ENCODE measurements at regions not wholly inside any gene's neighbourhood (a gene's known extent, or its start where the extent isn't known, plus 50 kb on each side); places are given as distances from the start of the nearest gene placed in this dataset.

- H3K27me3 ChIP-seq (ENCODE audit: control insufficient read depth in 1 of 2, insufficient read depth in 2 of 2, low read length in 2 of 2) = no peaks in the 10 kb centered on the region
- WGBS, 2 donors = 52 to 53% methylated on average over 7 of the region's 7 CpGs
- no peaks in the 10 kb centered on the region for H3K4me1 ChIP-seq (ENCODE audit: control insufficient read depth in 2 of 2, insufficient read depth in 2 of 2, low read length in 1 of 2)
- no peaks in the 10 kb centered on the region for H3K36me3 ChIP-seq (ENCODE audit: control insufficient read depth in 2 of 2, insufficient read depth in 2 of 2, low read length in 1 of 2)
- no peak overlapping the region for H3K27ac ChIP-seq (ENCODE audit: low read depth in 2 of 2, low read length in 1 of 2)
- H3K9me3 ChIP-seq (ENCODE audit: control insufficient read depth in 2 of 2, insufficient read depth in 1 of 2, low read depth in 1 of 2, low read length in 1 of 2) = no peaks in the 10 kb centered on the region
- H3K4me3 ChIP-seq (ENCODE audit: low read depth in 1 of 2, low read length in 2 of 2) = no peak overlapping the region
These were observed 448.9 kb downstream of the MED10 start for GRCh38 chr5:5929291-5930020.

DNA sequence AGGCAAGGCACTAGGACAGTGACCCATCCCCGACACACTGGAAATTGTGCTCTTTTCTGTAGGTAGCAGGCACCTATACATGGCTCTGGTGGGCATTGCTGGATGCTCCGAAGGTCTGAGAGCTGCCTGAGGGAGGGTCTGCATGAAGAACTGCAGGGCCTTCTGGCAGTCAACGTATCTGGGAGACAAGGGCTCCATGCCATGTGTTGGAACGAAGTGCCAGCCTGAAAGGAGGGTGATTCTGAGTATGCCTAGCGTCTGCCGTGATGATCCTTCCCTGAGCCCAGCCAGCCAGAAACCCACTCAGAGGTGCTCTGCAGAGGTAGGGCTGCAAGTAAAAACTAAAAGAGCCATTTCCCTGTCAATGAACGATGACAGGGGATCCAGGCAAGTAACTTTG, 453.2 kb downstream of the MED10 start:
- WGBS, 2 donors = 79 to 85% methylated on average over 7 of the region's 7 CpGs
- H3K27me3 ChIP-seq (ENCODE audit: control insufficient read depth in 1 of 2, insufficient read depth in 2 of 2, low read length in 2 of 2) = no peaks in the 10 kb centered on the region
- no peak overlapping the region for H3K27ac ChIP-seq (ENCODE audit: low read depth in 2 of 2, low read length in 1 of 2)
- no peaks in the 10 kb centered on the region for H3K4me1 ChIP-seq (ENCODE audit: control insufficient read depth in 2 of 2, insufficient read depth in 2 of 2, low read length in 1 of 2)
- no peaks in the 10 kb centered on the region for H3K36me3 ChIP-seq (ENCODE audit: control insufficient read depth in 2 of 2, insufficient read depth in 2 of 2, low read length in 1 of 2)
- no peak overlapping the region for H3K4me3 ChIP-seq (ENCODE audit: low read depth in 1 of 2, low read length in 2 of 2)
- no peaks in the 10 kb centered on the region for H3K9me3 ChIP-seq (ENCODE audit: control insufficient read depth in 2 of 2, insufficient read depth in 1 of 2, low read depth in 1 of 2, low read length in 1 of 2)

GRCh38 chr5:5919411-5919810, 458.9 kb downstream of the MED10 start:
- H3K27me3 ChIP-seq (ENCODE audit: control insufficient read depth in 1 of 2, insufficient read depth in 2 of 2, low read length in 2 of 2) = no peaks in the 10 kb centered on the region
- no peaks in the 10 kb centered on the region for H3K36me3 ChIP-seq (ENCODE audit: control insufficient read depth in 2 of 2, insufficient read depth in 2 of 2, low read length in 1 of 2)
- H3K4me3 ChIP-seq (ENCODE audit: low read depth in 1 of 2, low read length in 2 of 2) = no peak overlapping the region
- no peaks in the 10 kb centered on the region for H3K4me1 ChIP-seq (ENCODE audit: control insufficient read depth in 2 of 2, insufficient read depth in 2 of 2, low read length in 1 of 2)
- no peak overlapping the region for H3K27ac ChIP-seq (ENCODE audit: low read depth in 2 of 2, low read length in 1 of 2)
- WGBS, 2 donors = 39% methylated on average over 2 of the region's 2 CpGs
- peaks cover 0 to 3% of the 10 kb centered on the region in 2 donors for H3K9me3 ChIP-seq (ENCODE audit: control insufficient read depth in 2 of 2, insufficient read depth in 1 of 2, low read depth in 1 of 2, low read length in 1 of 2)

GRCh38 chr5:5906778-5907177, 471.6 kb downstream of the MED10 start:
- Histone ChIP-seq H3K4me3 (ENCODE audit: low read depth in 1 of 2, low read length in 2 of 2) (no peak overlapping the region), H3K27me3 (ENCODE audit: control insufficient read depth in 1 of 2, insufficient read depth in 2 of 2, low read length in 2 of 2) (no peaks in the 10 kb centered on the region), H3K4me1 (ENCODE audit: control insufficient read depth in 2 of 2, insufficient read depth in 2 of 2, low read length in 1 of 2) (no peaks in the 10 kb centered on the region), H3K36me3 (ENCODE audit: control insufficient read depth in 2 of 2, insufficient read depth in 2 of 2, low read length in 1 of 2) (no peaks in the 10 kb centered on the region), H3K9me3 (ENCODE audit: control insufficient read depth in 2 of 2, insufficient read depth in 1 of 2, low read depth in 1 of 2, low read length in 1 of 2) (no peaks in the 10 kb centered on the region), H3K27ac (ENCODE audit: low read depth in 2 of 2, low read length in 1 of 2) (no peak overlapping the region)
- WGBS, 2 donors = 84 to 85% methylated on average over 3 of the region's 3 CpGs

DNA sequence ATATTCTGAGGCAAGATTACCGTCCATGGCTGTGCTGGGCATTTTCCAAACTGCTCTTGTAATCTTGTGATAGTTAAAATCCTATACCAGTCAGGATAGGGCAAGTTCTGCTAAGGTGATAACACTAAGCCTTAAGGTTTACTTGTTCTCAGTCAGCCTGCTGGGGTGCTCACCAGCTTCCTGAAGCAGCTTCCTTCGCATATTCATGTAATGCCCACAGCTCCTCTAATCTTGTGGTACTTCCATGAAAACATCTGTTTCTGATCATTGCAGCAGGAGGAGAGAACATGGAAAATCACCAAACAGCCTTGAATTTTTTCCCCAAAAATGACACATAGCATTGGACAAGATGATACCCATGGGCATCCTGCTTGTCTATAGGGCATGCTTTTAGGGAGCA, 473.2 kb downstream of the MED10 start:
- H3K36me3 ChIP-seq (ENCODE audit: control insufficient read depth in 2 of 2, insufficient read depth in 2 of 2, low read length in 1 of 2) = no peaks in the 10 kb centered on the region
- no peak overlapping the region for H3K27ac ChIP-seq (ENCODE audit: low read depth in 2 of 2, low read length in 1 of 2)
- 76 to 79% methylated on average over 2 of the region's 2 CpGs for WGBS, 2 donors
- no peaks in the 10 kb centered on the region for H3K27me3 ChIP-seq (ENCODE audit: control insufficient read depth in 1 of 2, insufficient read depth in 2 of 2, low read length in 2 of 2)
- no peaks in the 10 kb centered on the region for H3K4me1 ChIP-seq (ENCODE audit: control insufficient read depth in 2 of 2, insufficient read depth in 2 of 2, low read length in 1 of 2)
- no peaks in the 10 kb centered on the region for H3K9me3 ChIP-seq (ENCODE audit: control insufficient read depth in 2 of 2, insufficient read depth in 1 of 2, low read depth in 1 of 2, low read length in 1 of 2)
- no peak overlapping the region for H3K4me3 ChIP-seq (ENCODE audit: low read depth in 1 of 2, low read length in 2 of 2)

DNA sequence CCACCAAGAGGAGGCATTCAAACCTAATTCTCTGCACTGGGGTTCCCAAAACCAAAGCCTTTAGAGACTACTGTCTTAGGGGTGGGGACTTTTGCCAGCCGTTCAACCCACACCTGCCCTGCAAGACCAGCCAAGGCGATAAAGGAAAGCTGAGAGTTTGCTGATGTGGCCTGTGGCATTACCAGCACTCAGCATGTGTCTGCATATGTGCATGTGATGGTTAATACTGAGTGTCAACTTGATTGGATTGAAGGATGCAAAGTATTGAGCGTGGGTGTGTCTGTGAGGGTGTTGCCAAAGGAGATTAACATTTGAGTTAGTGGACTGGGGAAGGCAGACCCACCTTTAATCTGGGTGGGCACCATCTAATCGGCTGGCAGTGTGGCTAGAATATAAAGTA, 474.2 kb downstream of the MED10 start:
- Histone ChIP-seq H3K4me3 (ENCODE audit: low read depth in 1 of 2, low read length in 2 of 2) (no peak overlapping the region), H3K9me3 (ENCODE audit: control insufficient read depth in 2 of 2, insufficient read depth in 1 of 2, low read depth in 1 of 2, low read length in 1 of 2) (no peaks in the 10 kb centered on the region), H3K27ac (ENCODE audit: low read depth in 2 of 2, low read length in 1 of 2) (no peak overlapping the region), H3K27me3 (ENCODE audit: control insufficient read depth in 1 of 2, insufficient read depth in 2 of 2, low read length in 2 of 2) (no peaks in the 10 kb centered on the region), H3K4me1 (ENCODE audit: control insufficient read depth in 2 of 2, insufficient read depth in 2 of 2, low read length in 1 of 2) (no peaks in the 10 kb centered on the region), H3K36me3 (ENCODE audit: control insufficient read depth in 2 of 2, insufficient read depth in 2 of 2, low read length in 1 of 2) (no peaks in the 10 kb centered on the region)
- 63 to 70% methylated on average over 4 of the region's 4 CpGs for whole genome bisulfite sequencing, 2 donors

- Histone ChIP-seq H3K4me1 (ENCODE audit: control insufficient read depth in 2 of 2, insufficient read depth in 2 of 2, low read length in 1 of 2) (no peaks in the 10 kb centered on the region), H3K27me3 (ENCODE audit: control insufficient read depth in 1 of 2, insufficient read depth in 2 of 2, low read length in 2 of 2) (no peaks in the 10 kb centered on the region), H3K9me3 (ENCODE audit: control insufficient read depth in 2 of 2, insufficient read depth in 1 of 2, low read depth in 1 of 2, low read length in 1 of 2) (no peaks in the 10 kb centered on the region), H3K4me3 (ENCODE audit: low read depth in 1 of 2, low read length in 2 of 2) (no peak overlapping the region), H3K36me3 (ENCODE audit: control insufficient read depth in 2 of 2, insufficient read depth in 2 of 2, low read length in 1 of 2) (no peaks in the 10 kb centered on the region), H3K27ac (ENCODE audit: low read depth in 2 of 2, low read length in 1 of 2) (no peak overlapping the region)
- 72 to 75% methylated on average over 10 of the region's 10 CpGs for WGBS, 2 donors
These were observed 475.4 kb downstream of the MED10 start for GRCh38 chr5:5902678-5903646.

DNA sequence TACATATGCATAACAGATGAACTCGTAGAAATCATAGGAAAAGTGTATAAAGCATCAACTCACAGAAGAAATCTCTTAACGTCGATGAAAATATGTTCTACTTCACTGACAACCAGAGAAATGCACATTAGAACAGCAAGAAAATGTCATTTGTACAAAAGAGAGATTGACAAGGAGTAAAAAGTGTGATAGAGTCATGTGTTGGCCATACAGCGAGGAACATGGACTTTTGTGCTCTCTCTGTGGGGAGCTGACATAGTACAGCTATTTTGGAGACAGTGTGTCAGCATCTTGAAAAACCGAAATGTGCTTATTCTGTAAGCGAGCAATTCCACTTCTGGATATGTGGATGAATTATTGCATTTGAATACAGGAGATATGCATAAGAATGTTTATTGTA, 477.9 kb downstream of the ICE1 start:
- WGBS, 2 donors = 83 to 86% methylated on average over 6 of the region's 6 CpGs
- Histone ChIP-seq H3K36me3 (ENCODE audit: control insufficient read depth in 2 of 2, insufficient read depth in 2 of 2, low read length in 1 of 2) (no peaks in the 10 kb centered on the region), H3K27ac (ENCODE audit: low read depth in 2 of 2, low read length in 1 of 2) (no peak overlapping the region), H3K4me1 (ENCODE audit: control insufficient read depth in 2 of 2, insufficient read depth in 2 of 2, low read length in 1 of 2) (no peaks in the 10 kb centered on the region), H3K27me3 (ENCODE audit: control insufficient read depth in 1 of 2, insufficient read depth in 2 of 2, low read length in 2 of 2) (no peaks in the 10 kb centered on the region), H3K4me3 (ENCODE audit: low read depth in 1 of 2, low read length in 2 of 2) (no peak overlapping the region), H3K9me3 (ENCODE audit: control insufficient read depth in 2 of 2, insufficient read depth in 1 of 2, low read depth in 1 of 2, low read length in 1 of 2) (no peaks in the 10 kb centered on the region)

DNA sequence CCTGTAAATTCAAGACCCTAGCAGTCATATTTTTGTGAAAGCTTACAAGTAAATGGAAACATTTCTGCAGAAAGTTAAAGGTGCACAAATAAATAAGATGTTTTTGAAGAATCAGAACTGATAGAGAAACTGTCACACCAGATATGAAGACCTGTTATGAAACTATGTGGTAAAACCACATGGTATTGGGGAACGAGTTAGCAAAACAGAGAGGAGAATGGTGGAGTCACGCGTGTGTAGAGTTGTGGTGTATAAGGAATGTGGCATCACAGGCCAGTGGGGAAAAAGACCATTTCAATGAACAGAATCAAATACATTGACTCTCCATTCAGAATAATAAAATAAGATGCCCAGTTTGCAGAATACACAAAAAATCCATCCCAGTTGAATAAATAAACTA, 477.2 kb downstream of the ICE1 start:
- Histone ChIP-seq H3K27ac (ENCODE audit: low read depth in 2 of 2, low read length in 1 of 2) (no peak overlapping the region), H3K36me3 (ENCODE audit: control insufficient read depth in 2 of 2, insufficient read depth in 2 of 2, low read length in 1 of 2) (no peaks in the 10 kb centered on the region), H3K27me3 (ENCODE audit: control insufficient read depth in 1 of 2, insufficient read depth in 2 of 2, low read length in 2 of 2) (no peaks in the 10 kb centered on the region), H3K4me1 (ENCODE audit: control insufficient read depth in 2 of 2, insufficient read depth in 2 of 2, low read length in 1 of 2) (no peaks in the 10 kb centered on the region), H3K4me3 (ENCODE audit: low read depth in 1 of 2, low read length in 2 of 2) (no peak overlapping the region), H3K9me3 (ENCODE audit: control insufficient read depth in 2 of 2, insufficient read depth in 1 of 2, low read depth in 1 of 2, low read length in 1 of 2) (no peaks in the 10 kb centered on the region)
- WGBS, 2 donors = 81 to 86% methylated on average over 3 of the region's 3 CpGs
